ENCODE measurements at regions not wholly inside any gene's neighbourhood (a gene's known extent, or its start where the extent isn't known, plus 50 kb on each side); places are given as distances from the start of the nearest gene placed in this dataset.
A peak's percentile ranks its signal among the peaks of the same experiment; 100 is the strongest.

- Histone ChIP-seq H3K79me2 (ENCODE audit: low read depth) (no peaks in the 10 kb centered on the region), H4K20me1 (ENCODE audit: low read depth) (no peaks in the 10 kb centered on the region), H3K9ac (no peak overlapping the region), H3K36me3 (no peaks in the 10 kb centered on the region), H3K27ac (no peak overlapping the region), H3K27me3 (no peaks in the 10 kb centered on the region), H2AFZ (replicated peaks) (no peak overlapping the region), H3F3A (ENCODE audit: low read depth) (no peaks in the 10 kb centered on the region), H3K4me2 (no peak overlapping the region), H3K9me3 (ENCODE audit: low read depth) (no peaks in the 10 kb centered on the region), H3K4me3 (no peak overlapping the region), H3K4me1 (no peaks in the 10 kb centered on the region)
- no peaks in the 10 kb centered on the region for H3K4me1 Mint-ChIP-seq
- H3K4me3 Mint-ChIP-seq = no peak overlapping the region
- no peak overlapping the region for H3K27ac Mint-ChIP-seq
- H3K27me3 Mint-ChIP-seq (ENCODE audit: insufficient read depth, low read depth) = no peaks in the 10 kb centered on the region
- H3K36me3 Mint-ChIP-seq = no peaks in the 10 kb centered on the region
- no peak for DNase-seq (ENCODE audit: low spot score)
- TF ChIP-seq CTCF (IDR thresholded peaks at IDR 0.05) (no peak), EZH2phosphoT487 (IDR thresholded peaks at IDR 0.05) (no peak), EZH2 (IDR thresholded peaks at IDR 0.05) (no peak)
- H3K9me3 Mint-ChIP-seq = peaks cover 4% of the 10 kb centered on the region
Measured at GRCh38 chr14:87121716-87122115, 871.3 kb downstream of the GALC start.

- Histone ChIP-seq H3F3A (ENCODE audit: low read depth) (no peaks in the 10 kb centered on the region), H3K9me3 (ENCODE audit: low read depth) (no peaks in the 10 kb centered on the region), H3K36me3 (no peaks in the 10 kb centered on the region), H3K4me1 (no peaks in the 10 kb centered on the region), H3K79me2 (ENCODE audit: low read depth) (no peaks in the 10 kb centered on the region), H4K20me1 (ENCODE audit: low read depth) (no peaks in the 10 kb centered on the region), H3K27ac (no peak overlapping the region), H3K4me2 (no peak overlapping the region), H3K9ac (no peak overlapping the region), H3K27me3 (no peaks in the 10 kb centered on the region), H3K4me3 (no peak overlapping the region), H2AFZ (replicated peaks) (no peak overlapping the region)
- H3K4me1 Mint-ChIP-seq = no peaks in the 10 kb centered on the region
- H3K27me3 Mint-ChIP-seq (ENCODE audit: insufficient read depth, low read depth) = no peaks in the 10 kb centered on the region
- no peak for TF ChIP-seq CTCF (IDR thresholded peaks at IDR 0.05)
- TF ChIP-seq EZH2 (IDR thresholded peaks at IDR 0.05) = no peak
- TF ChIP-seq EZH2phosphoT487 (IDR thresholded peaks at IDR 0.05) = no peak
- peaks cover 4% of the 10 kb centered on the region for H3K9me3 Mint-ChIP-seq
- no peak for DNase-seq (ENCODE audit: low spot score)
- no peak overlapping the region for H3K27ac Mint-ChIP-seq
- H3K4me3 Mint-ChIP-seq = no peak overlapping the region
- H3K36me3 Mint-ChIP-seq = no peaks in the 10 kb centered on the region
Measured at GRCh38 chr14:87115234-87115633, 877.7 kb downstream of the GALC start.

- H3K9me3 Mint-ChIP-seq = no peaks in the 10 kb centered on the region
Measured at GRCh38 chr14:87113286-87113685, 879.7 kb downstream of the GALC start.

More at GRCh38 chr14:87113286-87113685, 879.7 kb downstream of the GALC start:
- no peaks in the 10 kb centered on the region for H3K79me2 ChIP-seq (ENCODE audit: low read depth)
- Mint-ChIP-seq H3K4me1 (no peaks in the 10 kb centered on the region), H3K36me3 (no peaks in the 10 kb centered on the region), H3K27ac (no peak overlapping the region), H3K4me3 (no peak overlapping the region), H3K27me3 (ENCODE audit: insufficient read depth, low read depth) (no peaks in the 10 kb centered on the region)
- H3K9me3 ChIP-seq (ENCODE audit: low read depth) = no peaks in the 10 kb centered on the region
- H3K4me3 ChIP-seq = no peak overlapping the region
- no peaks in the 10 kb centered on the region for H3F3A ChIP-seq (ENCODE audit: low read depth)
- no peak overlapping the region for H2AFZ ChIP-seq (replicated peaks)
- no peak for DNase-seq (ENCODE audit: low spot score)
- TF ChIP-seq EZH2phosphoT487 (IDR thresholded peaks at IDR 0.05) (no peak), EZH2 (IDR thresholded peaks at IDR 0.05) (no peak), CTCF (IDR thresholded peaks at IDR 0.05) (peak; percentile 22)
- no peaks in the 10 kb centered on the region for H3K36me3 ChIP-seq
- no peak overlapping the region for H3K9ac ChIP-seq
- no peaks in the 10 kb centered on the region for H4K20me1 ChIP-seq (ENCODE audit: low read depth)
- no peaks in the 10 kb centered on the region for H3K4me1 ChIP-seq
- H3K4me2 ChIP-seq = no peak overlapping the region
- H3K27me3 ChIP-seq = no peaks in the 10 kb centered on the region
- no peak overlapping the region for H3K27ac ChIP-seq

Measured in neural progenitor cell (in vitro differentiated cells).